LoVo (cell line): ENCODE measurements at regions not wholly inside any gene's neighbourhood (a gene's known extent, or its start where the extent isn't known, plus 50 kb on each side); places are given as distances from the start of the nearest gene placed in this dataset.

ENCODE experiments used
- DNase-seq: peaks from one replicate; pipeline ENCODE4 v3.0.0-alpha.2; 2016; ENCODE audit warnings: low spot score

- DNase-seq, result no peak
These were observed 238.2 kb downstream of the EFNB2 start for GRCh38 chr13:106297283-106297682.

DNA sequence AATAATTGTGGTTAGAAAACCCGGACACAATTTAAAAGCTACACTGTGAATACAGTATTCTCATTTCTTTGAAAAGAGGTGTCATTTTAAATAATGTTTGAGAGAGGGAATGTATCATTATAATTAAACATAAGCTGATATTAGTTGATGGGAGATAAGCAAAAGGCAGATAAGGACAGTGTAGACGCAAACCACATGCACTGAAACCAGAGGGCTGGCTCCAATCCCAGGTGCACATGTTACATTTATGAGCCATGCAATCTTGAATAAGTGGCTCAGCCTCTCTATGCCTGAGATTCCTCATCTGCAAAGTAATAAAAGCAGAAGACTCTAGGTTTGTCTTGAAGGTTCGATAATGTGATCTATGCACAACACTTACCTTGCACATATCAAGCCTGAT is 238.7 kb downstream of the EFNB2 start:
- no peak for DNase-seq

DNA sequence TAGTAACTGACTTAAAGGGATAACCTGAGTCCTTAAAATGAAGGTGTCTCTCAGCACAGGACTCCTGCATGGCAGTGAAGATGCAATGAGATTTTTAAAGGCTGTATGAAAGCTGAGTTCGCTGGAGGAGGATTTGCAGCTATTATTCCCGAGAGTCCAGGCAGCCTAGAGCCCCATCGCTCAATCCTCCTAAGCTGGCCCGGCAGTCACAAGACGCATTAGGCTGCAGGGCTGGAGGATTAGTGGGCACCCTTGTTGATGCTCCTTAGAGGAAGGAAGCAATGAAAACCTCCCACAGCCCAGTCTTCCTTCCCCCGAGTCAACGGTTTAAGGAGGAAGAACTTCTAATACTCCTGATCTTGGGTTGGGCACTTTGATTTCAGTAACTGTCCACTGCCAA is 239.5 kb downstream of the EFNB2 start:
- DNase-seq, result no peak

GRCh38 chr13:106291006-106291405 is 244.5 kb downstream of the EFNB2 start:
- DNase-seq, result no peak

GRCh38 chr13:106287351-106287750 is 248.1 kb downstream of the EFNB2 start:
- DNase-seq, result no peak

- no peak for DNase-seq
These were observed 248.7 kb downstream of the EFNB2 start for GRCh38 chr13:106286811-106287210.

DNA sequence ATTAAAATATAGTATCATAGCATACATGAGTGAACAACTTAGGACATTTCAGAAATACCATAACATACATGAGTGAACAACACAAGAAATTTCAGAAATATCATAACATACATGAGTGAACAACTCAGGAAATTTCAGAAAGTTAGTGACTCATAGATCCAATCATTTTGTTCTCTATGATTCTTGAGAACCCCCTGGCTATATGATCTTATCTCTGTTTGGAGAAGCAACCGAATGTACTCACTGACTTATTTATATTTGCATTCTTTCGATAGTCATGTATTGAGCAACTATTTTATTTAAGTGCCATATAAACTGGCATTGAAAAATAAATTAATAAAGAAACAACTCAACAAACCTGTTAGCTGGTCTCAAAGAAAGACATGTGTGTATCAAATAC is 251.1 kb downstream of the EFNB2 start:
- DNase-seq, result no peak

- DNase-seq, result no peak
These were observed 254.0 kb downstream of the EFNB2 start for GRCh38 chr13:106281426-106281825.

GRCh38 chr13:106277484-106278154 is 257.8 kb downstream of the EFNB2 start:
- DNase-seq, result no peak

DNA sequence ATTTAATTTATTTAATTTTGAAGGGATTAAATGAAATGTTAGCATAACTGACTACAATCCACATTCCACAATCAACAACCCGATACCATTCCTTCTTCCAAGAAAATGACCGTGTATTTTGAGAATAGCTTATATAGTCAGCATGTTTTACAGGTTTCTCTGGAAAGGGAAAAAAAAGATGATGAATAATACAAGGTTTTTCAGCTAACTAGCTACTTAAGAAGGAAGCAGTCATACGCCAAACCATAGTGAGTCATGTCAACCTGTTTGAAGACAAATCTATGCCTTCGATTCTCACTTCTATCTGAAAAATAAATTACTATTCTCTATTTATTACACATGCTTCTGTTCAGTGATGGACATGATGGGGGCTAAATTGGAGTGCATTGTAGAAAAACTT is 258.6 kb downstream of the EFNB2 start:
- DNase-seq, result no peak

GRCh38 chr13:106275446-106276032 is 259.9 kb downstream of the EFNB2 start:
- DNase-seq, result no peak

- DNase-seq, result no peak
These were observed 260.8 kb downstream of the EFNB2 start for GRCh38 chr13:106274551-106275203.

GRCh38 chr13:106263801-106264200 is 271.7 kb downstream of the EFNB2 start:
- DNase-seq, result no peak

DNA sequence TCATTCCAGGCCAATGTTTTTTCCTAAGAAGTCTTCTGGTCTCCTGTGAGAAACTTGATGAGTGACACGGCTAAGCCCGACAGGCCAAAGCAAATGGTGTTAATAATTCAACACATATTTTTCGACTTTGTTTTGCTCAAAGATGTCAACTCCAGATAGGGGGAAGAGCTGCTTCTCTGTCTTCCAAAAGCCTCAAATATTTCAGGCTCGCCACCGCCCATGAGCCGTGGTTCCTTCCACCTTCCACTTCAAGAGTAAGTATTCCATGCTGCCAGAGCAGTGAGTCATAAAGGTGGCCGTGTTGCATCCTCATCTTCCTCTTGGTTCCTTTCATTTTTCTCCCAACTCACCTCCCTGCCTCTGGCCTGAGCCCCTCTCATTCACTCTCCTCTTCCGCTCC is 272.6 kb downstream of the EFNB2 start:
- DNase-seq, result no peak

- no peak for DNase-seq
These were observed 274.0 kb downstream of the EFNB2 start for GRCh38 chr13:106261450-106261849.

GRCh38 chr13:106260352-106260751 is 275.1 kb downstream of the EFNB2 start:
- DNase-seq, result no peak

DNA sequence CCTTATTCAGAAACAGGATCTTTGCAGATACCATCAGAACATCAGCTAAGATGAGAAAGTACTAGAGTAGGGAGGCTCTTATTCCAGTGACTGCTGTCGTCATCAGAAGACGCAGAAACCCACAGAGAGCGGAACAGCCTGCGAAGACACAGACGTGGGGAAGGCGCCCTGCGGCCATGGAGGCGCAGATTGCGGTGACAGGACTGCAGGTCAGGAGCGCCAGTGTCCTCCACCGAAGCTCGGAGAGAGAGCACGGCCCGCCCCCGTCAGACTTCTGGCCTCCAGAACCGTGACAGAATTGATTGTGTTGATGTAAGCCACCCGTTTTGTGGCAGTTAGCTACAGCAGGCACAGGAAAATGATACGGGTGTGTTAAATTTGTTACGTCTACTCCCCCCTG is 275.5 kb downstream of the EFNB2 start:
- no peak for DNase-seq

GRCh38 chr13:106246666-106247188 is 288.7 kb downstream of the EFNB2 start:
- no peak for DNase-seq

GRCh38 chr13:106246242-106246641 is 289.2 kb downstream of the EFNB2 start:
- no peak for DNase-seq

DNA sequence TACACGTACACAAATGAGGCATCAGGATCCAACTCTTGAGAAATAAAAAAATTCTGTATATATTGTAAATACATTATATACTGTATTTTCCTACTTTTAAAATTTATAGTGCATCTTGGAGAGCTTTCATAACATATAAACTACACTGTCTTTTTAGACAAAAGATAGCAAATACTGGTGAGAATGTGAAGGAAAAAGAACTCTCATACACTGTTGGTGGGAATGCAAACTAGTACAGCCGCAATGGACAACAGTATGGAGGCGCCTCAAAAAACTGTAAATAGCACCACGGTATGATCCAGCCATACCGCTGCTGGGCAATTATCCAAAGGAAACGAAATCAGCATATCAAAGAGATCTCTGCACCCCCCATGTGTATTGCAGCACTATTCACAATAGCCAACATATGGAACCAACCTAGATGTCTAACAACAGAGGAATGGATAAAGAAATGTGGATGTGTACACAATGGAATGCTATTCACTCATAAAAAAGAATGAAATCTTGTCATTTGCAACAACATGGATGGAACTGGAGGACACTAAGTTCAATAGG is 292.4 kb downstream of the EFNB2 start:
- DNase-seq, result no peak

DNA sequence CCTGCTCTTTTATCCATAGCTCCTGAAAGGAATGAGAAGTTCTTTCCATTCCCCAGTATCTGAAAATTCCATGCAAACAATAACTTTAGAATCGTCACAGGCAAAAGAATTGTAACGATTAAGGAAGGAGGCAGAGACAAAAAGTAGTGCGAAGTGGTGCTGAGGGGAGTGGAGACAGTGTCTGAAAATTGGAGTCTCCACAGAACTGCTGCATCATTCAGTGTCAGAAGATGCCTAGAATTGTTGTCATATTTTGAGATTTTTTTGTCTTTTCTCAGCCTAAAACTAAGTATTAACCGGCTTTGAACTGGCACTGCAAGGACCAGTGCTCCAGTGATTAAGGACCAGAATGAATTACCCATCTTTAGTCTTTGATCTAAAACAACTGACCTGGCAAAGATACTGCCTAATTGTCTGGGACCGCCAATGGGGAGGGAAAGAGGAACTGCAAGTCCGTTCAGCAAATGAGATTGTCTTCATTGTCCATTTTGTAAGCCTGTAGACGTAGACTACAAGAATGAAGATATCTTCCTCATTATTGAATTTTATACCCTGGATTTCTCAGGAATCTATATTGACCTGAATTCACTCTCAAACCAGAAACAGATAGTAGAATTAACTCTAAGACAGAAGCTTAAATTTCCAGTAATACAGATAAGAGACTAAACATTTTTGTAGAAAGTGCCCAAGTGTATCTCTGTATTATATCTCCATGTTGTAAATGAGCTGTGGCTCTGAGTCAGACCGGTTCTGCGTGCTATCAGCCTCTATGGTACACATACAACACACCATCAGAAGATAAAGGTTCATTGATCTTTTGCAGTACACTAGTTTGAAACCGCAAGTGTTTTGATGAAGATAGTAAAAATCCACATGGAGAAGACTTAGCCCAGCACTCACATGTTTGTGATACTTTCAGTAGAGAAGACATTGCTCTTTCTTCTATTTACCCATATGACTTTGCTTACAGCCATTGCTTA is 293.2 kb downstream of the EFNB2 start:
- DNase-seq, result no peak

DNA sequence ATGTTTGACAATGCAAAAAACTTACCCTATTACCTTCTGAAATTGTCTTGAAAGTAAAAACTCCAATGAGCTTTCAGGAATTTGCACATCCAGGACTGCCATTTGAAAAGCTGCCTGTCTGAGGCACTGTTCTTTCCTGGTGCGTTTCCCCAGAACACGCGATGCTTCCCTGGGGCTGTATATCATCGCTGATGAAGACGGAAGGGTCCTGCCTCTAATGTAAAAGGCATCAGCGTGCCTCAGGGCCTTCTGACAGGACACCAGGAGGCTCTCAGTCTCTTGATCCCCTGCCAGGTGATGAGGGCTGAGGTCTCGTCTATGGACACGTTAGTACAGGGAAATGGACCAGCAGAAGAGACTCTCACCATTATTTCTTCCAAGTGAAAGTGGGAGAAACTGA is 296.8 kb downstream of the EFNB2 start:
- no peak for DNase-seq
